ENCODE measurements at regions not wholly inside any gene's neighbourhood (a gene's known extent, or its start where the extent isn't known, plus 50 kb on each side); places are given as distances from the start of the nearest gene placed in this dataset.

DNA sequence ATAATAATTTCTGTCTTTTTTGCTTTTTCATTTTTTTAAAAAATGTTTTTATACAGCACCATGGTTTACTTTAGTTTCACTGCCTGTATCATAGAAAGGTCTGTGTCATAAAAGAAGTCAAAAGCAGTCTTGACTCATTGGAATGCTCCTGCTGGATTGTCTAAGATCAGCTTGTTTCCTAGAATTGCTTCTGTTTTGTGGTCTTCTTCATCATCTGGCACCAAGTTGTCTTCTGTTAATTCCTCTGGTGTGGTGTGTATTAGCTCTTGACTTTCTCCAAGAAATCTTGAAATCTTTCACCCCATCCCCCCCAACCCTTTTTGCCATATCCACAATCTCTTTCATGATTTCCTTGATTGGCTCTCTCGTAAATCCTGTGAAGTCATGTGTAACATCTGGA is 250.3 kb upstream of the CXCL12 start:
- Histone ChIP-seq H3K4me3 (ENCODE audit: low read depth in 1 of 2, low read length in 2 of 2) (no peak overlapping the region), H3K36me3 (ENCODE audit: control insufficient read depth in 1 of 2, insufficient read depth in 2 of 2, low read length in 2 of 2) (no peaks in the 10 kb centered on the region), H3K27ac (ENCODE audit: low read length) (no peak overlapping the region), H3K9me3 (ENCODE audit: control insufficient read depth in 1 of 2, low read length in 2 of 2) (no peaks in the 10 kb centered on the region), H3K4me1 (ENCODE audit: control insufficient read depth in 1 of 2, insufficient read depth in 2 of 2, low read length in 2 of 2) (no peaks in the 10 kb centered on the region), H3K27me3 (ENCODE audit: low read depth, low read length) (no peaks in the 10 kb centered on the region)

DNA sequence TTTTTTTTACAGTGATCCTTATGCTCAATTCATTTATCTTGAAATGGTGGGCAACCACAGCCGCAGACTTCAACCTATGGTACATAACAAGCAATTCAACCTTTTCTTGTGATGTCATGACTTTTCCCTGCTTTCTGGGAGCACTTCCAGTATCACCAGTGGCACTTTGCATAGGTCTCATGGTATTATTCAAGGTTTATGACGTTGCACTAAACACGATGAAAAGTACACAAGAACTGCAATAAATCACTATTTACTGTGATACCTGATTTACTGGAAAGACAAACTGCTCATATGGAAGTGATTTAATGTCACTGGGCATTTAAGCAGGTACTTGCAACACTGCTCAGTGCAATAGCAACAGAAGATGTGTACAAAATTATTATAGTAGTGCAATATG is 251.7 kb upstream of the CXCL12 start:
- no peaks in the 10 kb centered on the region for H3K4me1 ChIP-seq (ENCODE audit: control insufficient read depth in 1 of 2, insufficient read depth in 2 of 2, low read length in 2 of 2)
- no peaks in the 10 kb centered on the region for H3K36me3 ChIP-seq (ENCODE audit: control insufficient read depth in 1 of 2, insufficient read depth in 2 of 2, low read length in 2 of 2)
- no peak overlapping the region for H3K27ac ChIP-seq (ENCODE audit: low read length)
- H3K9me3 ChIP-seq (ENCODE audit: control insufficient read depth in 1 of 2, low read length in 2 of 2), result no peaks in the 10 kb centered on the region
- no peak overlapping the region for H3K4me3 ChIP-seq (ENCODE audit: low read depth in 1 of 2, low read length in 2 of 2)
- H3K27me3 ChIP-seq (ENCODE audit: low read depth, low read length), result no peaks in the 10 kb centered on the region

GRCh38 chr10:44640429-44640828 is 255.5 kb upstream of the CXCL12 start:
- Histone ChIP-seq H3K36me3 (ENCODE audit: control insufficient read depth in 1 of 2, insufficient read depth in 2 of 2, low read length in 2 of 2) (no peaks in the 10 kb centered on the region), H3K27ac (ENCODE audit: low read length) (no peak overlapping the region), H3K4me1 (ENCODE audit: control insufficient read depth in 1 of 2, insufficient read depth in 2 of 2, low read length in 2 of 2) (no peaks in the 10 kb centered on the region), H3K27me3 (ENCODE audit: low read depth, low read length) (no peaks in the 10 kb centered on the region), H3K4me3 (ENCODE audit: low read depth in 1 of 2, low read length in 2 of 2) (no peak overlapping the region), H3K9me3 (ENCODE audit: control insufficient read depth in 1 of 2, low read length in 2 of 2) (no peaks in the 10 kb centered on the region)

DNA sequence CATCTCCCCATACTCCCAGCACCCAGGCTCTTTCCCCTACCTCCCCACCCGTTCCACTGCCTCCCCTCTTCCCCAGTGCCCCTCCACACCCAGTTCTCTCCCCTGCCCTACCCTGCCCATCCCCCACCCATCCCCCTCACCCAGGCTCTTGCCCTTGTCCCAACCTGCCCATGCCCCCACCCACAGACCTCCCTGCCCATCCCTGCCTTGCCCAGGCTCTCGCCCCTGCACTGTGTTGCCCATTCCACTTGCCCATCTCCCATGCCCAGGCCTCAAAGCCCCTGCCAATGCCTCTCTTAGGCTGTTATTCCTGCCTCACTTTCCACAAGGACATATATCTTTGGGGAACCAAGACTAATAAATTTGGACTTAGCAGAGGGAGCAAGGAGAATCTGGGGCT is 262.6 kb upstream of the CXCL12 start:
- Histone ChIP-seq H3K4me1 (ENCODE audit: control insufficient read depth in 1 of 2, insufficient read depth in 2 of 2, low read length in 2 of 2) (peaks cover 0 to 6% of the 10 kb centered on the region in 2 donors), H3K9me3 (ENCODE audit: control insufficient read depth in 1 of 2, low read length in 2 of 2) (no peaks in the 10 kb centered on the region), H3K27ac (ENCODE audit: low read length) (no peak overlapping the region), H3K4me3 (ENCODE audit: low read depth in 1 of 2, low read length in 2 of 2) (no peak overlapping the region), H3K27me3 (ENCODE audit: low read depth, low read length) (no peaks in the 10 kb centered on the region), H3K36me3 (ENCODE audit: control insufficient read depth in 1 of 2, insufficient read depth in 2 of 2, low read length in 2 of 2) (no peaks in the 10 kb centered on the region)

DNA sequence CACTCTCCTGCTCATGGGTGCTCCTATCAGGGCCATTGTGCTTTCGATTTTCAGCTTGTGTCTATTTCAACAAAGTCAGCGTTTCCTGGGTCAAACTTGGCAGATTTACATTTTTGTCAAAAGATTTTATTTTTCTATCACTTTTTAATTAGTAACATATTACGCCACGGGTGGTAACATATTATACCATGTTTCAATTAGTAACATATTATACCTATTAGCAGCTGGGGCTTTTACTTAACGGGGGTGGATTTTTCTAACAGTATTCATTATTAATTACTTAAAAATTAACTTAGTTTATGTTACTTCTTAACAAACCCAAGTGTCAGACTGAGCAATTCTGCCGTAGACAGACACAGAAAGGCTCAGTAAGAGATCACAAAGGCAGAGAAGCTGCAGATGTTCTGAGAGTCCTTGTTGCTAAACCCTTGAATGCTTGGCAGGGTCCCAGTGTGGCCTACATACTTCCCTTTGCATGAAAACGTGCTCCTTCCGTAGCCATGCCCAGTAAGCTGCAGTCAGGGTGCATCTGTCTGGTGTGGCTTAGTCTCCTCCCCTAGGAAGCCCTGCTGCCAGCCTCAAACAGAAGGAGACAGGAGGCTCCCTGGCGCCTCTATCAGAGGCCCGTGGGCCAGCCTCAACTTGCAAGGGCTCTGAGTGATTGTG is 263.1 kb upstream of the CXCL12 start:
- Histone ChIP-seq H3K27ac (ENCODE audit: low read length) (no peak overlapping the region), H3K4me3 (ENCODE audit: low read depth in 1 of 2, low read length in 2 of 2) (no peak overlapping the region), H3K36me3 (ENCODE audit: control insufficient read depth in 1 of 2, insufficient read depth in 2 of 2, low read length in 2 of 2) (no peaks in the 10 kb centered on the region), H3K9me3 (ENCODE audit: control insufficient read depth in 1 of 2, low read length in 2 of 2) (no peaks in the 10 kb centered on the region), H3K27me3 (ENCODE audit: low read depth, low read length) (no peaks in the 10 kb centered on the region), H3K4me1 (ENCODE audit: control insufficient read depth in 1 of 2, insufficient read depth in 2 of 2, low read length in 2 of 2) (peaks cover 0 to 6% of the 10 kb centered on the region in 2 donors)

DNA sequence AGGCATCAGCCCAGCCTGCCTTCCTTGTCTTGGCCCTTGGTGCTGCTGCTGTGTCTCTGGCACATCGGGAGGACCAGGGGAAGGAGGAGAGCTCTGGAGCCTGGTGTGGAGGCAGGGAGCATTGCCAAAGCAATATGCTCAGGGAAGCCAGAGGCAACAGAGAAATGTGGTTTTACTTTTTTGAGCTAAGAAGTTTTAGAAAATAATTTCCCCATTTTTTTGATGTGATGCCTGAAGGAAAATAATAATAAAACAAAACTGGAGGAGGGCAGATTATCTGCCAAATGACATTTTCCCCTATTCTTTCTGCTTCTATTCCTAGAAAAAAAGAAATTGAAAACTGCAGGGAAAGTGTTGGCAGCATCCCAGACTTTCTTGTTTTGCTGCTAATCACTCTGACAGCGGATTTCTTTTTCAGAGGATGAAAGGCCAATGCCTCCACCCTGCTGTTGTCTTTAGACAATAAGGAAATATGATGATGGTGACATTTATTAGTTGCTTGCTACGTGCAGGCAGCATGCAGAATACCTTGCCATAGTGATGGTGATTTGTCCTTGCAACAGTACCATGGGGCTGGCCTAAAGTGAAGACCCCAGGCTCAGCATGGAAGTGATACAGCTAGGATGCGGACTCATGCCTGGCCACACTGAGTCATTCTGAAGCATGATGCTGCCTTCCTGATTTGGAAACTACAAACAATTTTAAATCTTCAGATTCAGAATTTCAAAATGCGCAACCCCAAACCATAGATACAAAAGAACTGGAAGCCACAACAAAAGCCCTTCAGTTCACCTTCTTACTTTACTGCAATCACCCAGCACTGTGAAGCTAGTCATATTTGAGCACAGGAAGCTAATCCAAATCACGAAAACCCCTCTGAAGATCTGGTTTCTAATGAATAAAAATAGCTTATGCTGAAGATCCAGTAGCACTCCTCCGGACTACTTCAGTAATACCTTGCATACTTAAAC is 260.2 kb upstream of the TMEM72 start:
- H3K27ac ChIP-seq (ENCODE audit: low read length), result no peak overlapping the region
- H3K27me3 ChIP-seq (ENCODE audit: low read depth, low read length), result no peaks in the 10 kb centered on the region
- H3K36me3 ChIP-seq (ENCODE audit: control insufficient read depth in 1 of 2, insufficient read depth in 2 of 2, low read length in 2 of 2), result no peaks in the 10 kb centered on the region
- no peaks in the 10 kb centered on the region for H3K9me3 ChIP-seq (ENCODE audit: control insufficient read depth in 1 of 2, low read length in 2 of 2)
- H3K4me3 ChIP-seq (ENCODE audit: low read depth in 1 of 2, low read length in 2 of 2), result no peak overlapping the region
- H3K4me1 ChIP-seq (ENCODE audit: control insufficient read depth in 1 of 2, insufficient read depth in 2 of 2, low read length in 2 of 2), result peaks cover 0 to 6% of the 10 kb centered on the region in 2 donors

GRCh38 chr10:44651834-44652233 is 259.3 kb upstream of the TMEM72 start:
- H3K9me3 ChIP-seq (ENCODE audit: control insufficient read depth in 1 of 2, low read length in 2 of 2), result no peaks in the 10 kb centered on the region
- H3K4me1 ChIP-seq (ENCODE audit: control insufficient read depth in 1 of 2, insufficient read depth in 2 of 2, low read length in 2 of 2), result peaks cover 0 to 6% of the 10 kb centered on the region in 2 donors
- no peaks in the 10 kb centered on the region for H3K27me3 ChIP-seq (ENCODE audit: low read depth, low read length)
- no peak overlapping the region for H3K4me3 ChIP-seq (ENCODE audit: low read depth in 1 of 2, low read length in 2 of 2)
- H3K36me3 ChIP-seq (ENCODE audit: control insufficient read depth in 1 of 2, insufficient read depth in 2 of 2, low read length in 2 of 2), result no peaks in the 10 kb centered on the region
- no peak overlapping the region for H3K27ac ChIP-seq (ENCODE audit: low read length)

DNA sequence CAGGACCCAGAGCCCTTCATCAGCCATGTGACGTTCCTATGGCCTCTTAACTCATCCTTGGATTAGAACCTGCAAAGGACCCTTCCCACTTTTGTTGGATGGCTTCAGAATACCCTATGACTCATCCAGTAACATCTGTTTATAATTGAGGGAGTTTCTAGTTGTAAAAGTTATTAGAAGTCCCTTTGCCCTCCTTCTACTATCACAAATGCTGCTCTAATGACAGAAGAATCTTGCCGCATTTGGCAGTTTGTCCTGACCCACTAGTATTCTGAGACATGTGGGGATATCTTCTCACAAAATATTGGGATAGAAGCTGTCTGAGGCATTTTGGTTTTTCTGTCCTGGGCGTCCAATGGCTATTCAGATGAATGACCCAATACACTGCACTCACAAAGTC is 251.8 kb upstream of the TMEM72 start:
- H3K9me3 ChIP-seq (ENCODE audit: control insufficient read depth in 1 of 2, low read length in 2 of 2), result no peaks in the 10 kb centered on the region
- H3K27ac ChIP-seq (ENCODE audit: low read length), result no peak overlapping the region
- H3K36me3 ChIP-seq (ENCODE audit: control insufficient read depth in 1 of 2, insufficient read depth in 2 of 2, low read length in 2 of 2), result no peaks in the 10 kb centered on the region
- no peaks in the 10 kb centered on the region for H3K4me1 ChIP-seq (ENCODE audit: control insufficient read depth in 1 of 2, insufficient read depth in 2 of 2, low read length in 2 of 2)
- no peaks in the 10 kb centered on the region for H3K27me3 ChIP-seq (ENCODE audit: low read depth, low read length)
- H3K4me3 ChIP-seq (ENCODE audit: low read depth in 1 of 2, low read length in 2 of 2), result no peak overlapping the region

DNA sequence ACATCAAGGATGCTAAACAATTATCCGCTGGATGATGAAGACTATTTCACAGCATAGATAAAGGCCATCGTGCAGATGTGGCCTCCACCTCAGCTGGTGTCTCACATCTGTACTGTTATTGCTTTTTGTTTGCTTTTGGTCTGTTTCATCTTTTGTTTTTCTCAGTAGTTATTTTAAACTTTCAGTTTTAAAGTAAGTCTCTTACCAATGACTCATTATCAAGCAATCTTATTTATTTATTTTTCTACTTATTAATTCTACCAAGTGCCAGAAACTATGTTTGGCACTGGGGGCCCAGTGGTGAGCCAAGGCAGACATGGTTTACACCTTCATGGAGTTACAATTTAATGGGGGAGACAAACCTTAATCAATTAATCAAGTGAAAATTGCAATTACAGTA is 250.9 kb upstream of the TMEM72 start:
- Histone ChIP-seq H3K27me3 (ENCODE audit: low read depth, low read length) (no peaks in the 10 kb centered on the region), H3K4me3 (ENCODE audit: low read depth in 1 of 2, low read length in 2 of 2) (no peak overlapping the region), H3K36me3 (ENCODE audit: control insufficient read depth in 1 of 2, insufficient read depth in 2 of 2, low read length in 2 of 2) (no peaks in the 10 kb centered on the region), H3K27ac (ENCODE audit: low read length) (no peak overlapping the region), H3K9me3 (ENCODE audit: control insufficient read depth in 1 of 2, low read length in 2 of 2) (no peaks in the 10 kb centered on the region), H3K4me1 (ENCODE audit: control insufficient read depth in 1 of 2, insufficient read depth in 2 of 2, low read length in 2 of 2) (no peaks in the 10 kb centered on the region)

DNA sequence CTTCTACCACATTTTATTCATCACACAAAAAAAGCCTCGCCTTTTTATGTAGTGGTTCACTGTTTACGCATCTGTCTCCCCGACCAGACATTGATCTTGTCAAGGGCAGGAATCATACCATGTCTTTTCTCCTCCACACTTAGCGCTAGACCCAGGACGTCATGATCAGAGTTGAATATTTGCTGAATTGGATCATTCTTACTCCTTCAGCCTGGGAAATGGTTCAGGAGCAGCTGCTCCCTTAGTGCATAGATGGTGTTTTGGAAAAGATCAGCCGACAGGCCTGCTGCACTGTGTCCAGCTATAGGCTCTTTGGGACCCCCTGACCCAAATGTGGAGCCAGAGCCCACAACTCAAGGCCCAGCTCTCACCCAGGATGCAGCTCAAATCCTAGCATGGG is 249.1 kb upstream of the TMEM72 start:
- Histone ChIP-seq H3K27ac (ENCODE audit: low read length) (no peak overlapping the region), H3K27me3 (ENCODE audit: low read depth, low read length) (no peaks in the 10 kb centered on the region), H3K4me3 (ENCODE audit: low read depth in 1 of 2, low read length in 2 of 2) (no peak overlapping the region), H3K36me3 (ENCODE audit: control insufficient read depth in 1 of 2, insufficient read depth in 2 of 2, low read length in 2 of 2) (no peaks in the 10 kb centered on the region), H3K4me1 (ENCODE audit: control insufficient read depth in 1 of 2, insufficient read depth in 2 of 2, low read length in 2 of 2) (no peaks in the 10 kb centered on the region), H3K9me3 (ENCODE audit: control insufficient read depth in 1 of 2, low read length in 2 of 2) (no peaks in the 10 kb centered on the region)

DNA sequence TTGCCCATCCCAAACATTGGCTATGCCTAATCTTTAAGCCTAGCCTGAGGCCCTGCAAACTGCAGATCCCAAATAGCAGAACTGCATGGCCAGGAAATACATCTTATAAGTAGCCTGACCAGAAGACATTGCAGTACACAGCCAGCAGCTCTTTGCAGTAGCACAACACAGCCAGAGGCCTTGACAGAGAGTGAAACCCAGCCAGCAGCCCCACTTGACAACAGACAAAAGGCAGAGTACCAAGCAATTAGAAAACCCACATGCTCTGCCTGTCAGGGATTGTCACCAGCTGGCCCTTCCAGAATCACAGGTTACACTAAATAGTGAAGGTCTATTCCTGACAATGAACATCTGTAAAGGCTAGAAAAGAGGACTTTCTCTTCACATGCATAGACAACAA is 242.8 kb upstream of the TMEM72 start:
- Histone ChIP-seq H3K27ac (ENCODE audit: low read length) (no peak overlapping the region), H3K9me3 (ENCODE audit: control insufficient read depth in 1 of 2, low read length in 2 of 2) (no peaks in the 10 kb centered on the region), H3K4me1 (ENCODE audit: control insufficient read depth in 1 of 2, insufficient read depth in 2 of 2, low read length in 2 of 2) (no peaks in the 10 kb centered on the region), H3K4me3 (ENCODE audit: low read depth in 1 of 2, low read length in 2 of 2) (no peak overlapping the region), H3K36me3 (ENCODE audit: control insufficient read depth in 1 of 2, insufficient read depth in 2 of 2, low read length in 2 of 2) (no peaks in the 10 kb centered on the region), H3K27me3 (ENCODE audit: low read depth, low read length) (no peaks in the 10 kb centered on the region)
